GM10266 (cell line): ENCODE measurements at regions not wholly inside any gene's neighbourhood (a gene's known extent, or its start where the extent isn't known, plus 50 kb on each side); places are given as distances from the start of the nearest gene placed in this dataset.
A peak's percentile ranks its signal among the peaks of the same experiment; 100 is the strongest.
"Not testable (repeated sequence)": the region's sequence is repeated elsewhere in the genome, so short reads cannot be mapped to it uniquely, and the experiment has no call there.

Experiments
- DNase-seq: peaks from one replicate; pipeline ENCODE4 v3.0.0; 2012; ENCODE audit errors: extremely low spot score
- TF ChIP-seq, protein P1 (sequence below): IDR thresholded peaks from 2 replicates; pipeline ENCODE4 v1.5.1; 2012; ENCODE audit warnings: mild to moderate bottlenecking, low read depth; ENCODE audit not compliant: control insufficient read depth, insufficient read depth; ENCODE audit errors: missing control alignments

DNA sequence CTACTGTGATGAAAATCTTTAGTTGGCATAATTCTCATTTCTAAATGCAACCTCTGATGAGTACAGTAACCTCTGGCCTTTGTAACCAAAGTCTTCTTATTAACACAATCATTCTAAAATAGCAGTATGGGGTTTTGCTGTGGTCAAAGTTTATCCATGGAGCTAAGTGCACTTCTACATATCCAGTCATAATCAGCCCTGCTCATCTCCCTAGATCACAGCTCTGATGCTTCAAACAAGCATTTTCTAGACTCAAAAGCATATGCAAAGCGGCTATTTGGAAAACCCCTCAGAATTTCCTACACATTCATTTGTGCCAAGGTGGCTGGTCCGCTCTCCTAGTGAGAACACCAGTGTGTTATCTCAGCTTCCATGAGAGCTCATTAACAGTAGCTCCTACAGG is 418.6 kb downstream of the MRPL39 start:
- DNase-seq, result peak; percentile 33
- TF ChIP-seq, protein P1, sequence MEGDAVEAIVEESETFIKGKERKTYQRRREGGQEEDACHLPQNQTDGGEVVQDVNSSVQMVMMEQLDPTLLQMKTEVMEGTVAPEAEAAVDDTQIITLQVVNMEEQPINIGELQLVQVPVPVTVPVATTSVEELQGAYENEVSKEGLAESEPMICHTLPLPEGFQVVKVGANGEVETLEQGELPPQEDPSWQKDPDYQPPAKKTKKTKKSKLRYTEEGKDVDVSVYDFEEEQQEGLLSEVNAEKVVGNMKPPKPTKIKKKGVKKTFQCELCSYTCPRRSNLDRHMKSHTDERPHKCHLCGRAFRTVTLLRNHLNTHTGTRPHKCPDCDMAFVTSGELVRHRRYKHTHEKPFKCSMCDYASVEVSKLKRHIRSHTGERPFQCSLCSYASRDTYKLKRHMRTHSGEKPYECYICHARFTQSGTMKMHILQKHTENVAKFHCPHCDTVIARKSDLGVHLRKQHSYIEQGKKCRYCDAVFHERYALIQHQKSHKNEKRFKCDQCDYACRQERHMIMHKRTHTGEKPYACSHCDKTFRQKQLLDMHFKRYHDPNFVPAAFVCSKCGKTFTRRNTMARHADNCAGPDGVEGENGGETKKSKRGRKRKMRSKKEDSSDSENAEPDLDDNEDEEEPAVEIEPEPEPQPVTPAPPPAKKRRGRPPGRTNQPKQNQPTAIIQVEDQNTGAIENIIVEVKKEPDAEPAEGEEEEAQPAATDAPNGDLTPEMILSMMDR, result no peak

DNA sequence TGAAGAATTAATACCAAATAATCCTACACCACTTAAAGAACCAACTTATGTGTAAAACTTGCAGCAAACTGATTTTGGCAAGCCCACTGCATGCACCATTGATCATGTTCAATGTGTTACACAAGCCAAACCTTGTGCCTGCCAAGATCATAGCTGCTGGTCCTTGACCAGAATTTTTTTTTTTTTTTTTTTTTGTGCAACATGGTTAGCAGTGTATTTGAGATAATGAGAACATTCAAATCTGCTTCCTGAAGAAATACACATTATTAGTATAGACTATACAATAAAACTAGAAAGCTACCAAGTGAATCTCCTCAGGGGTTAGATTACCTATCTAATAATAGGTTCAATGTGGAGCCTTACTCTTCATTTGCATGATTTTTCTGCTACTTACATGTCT is 421.0 kb downstream of the MRPL39 start:
- no peak for DNase-seq
- TF ChIP-seq, protein P1, result no peak

DNA sequence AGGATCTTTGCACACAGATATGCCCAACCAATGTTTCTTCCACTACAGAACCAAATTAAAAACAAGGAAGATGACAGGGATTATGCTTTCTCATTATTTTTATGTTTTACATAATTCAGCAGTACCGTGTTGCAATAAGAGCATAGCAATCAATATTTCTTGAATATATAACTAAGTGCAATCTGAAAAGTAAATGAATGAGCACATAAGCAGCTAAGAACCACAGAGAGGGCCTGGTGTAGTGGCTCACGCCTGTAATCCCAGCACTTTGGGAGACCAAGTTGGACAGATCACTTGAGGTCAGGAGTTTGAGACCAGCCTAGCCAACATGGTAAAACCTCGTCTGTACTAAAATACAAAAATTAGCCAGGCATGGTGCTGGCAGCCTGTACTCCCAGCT is 423.7 kb downstream of the MRPL39 start:
- no peak for DNase-seq
- TF ChIP-seq, protein P1, result no peak

DNA sequence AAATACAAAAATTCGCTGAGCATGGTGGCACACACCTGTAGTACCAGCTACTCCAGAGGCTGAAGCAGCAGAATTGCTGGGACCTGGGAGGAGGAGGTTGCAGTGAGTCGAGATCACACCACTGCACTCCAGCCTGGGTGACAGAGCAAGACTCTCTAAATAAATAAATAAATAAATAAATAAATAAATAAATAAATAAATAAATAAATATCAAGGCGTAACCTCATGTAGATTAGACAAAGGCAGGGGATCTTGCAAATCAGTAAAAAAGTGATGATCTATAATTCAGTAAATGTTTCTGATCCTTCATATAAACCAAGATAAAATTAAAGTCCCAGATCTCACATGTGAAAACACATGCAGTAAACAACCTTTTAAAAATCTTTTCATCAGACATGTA is 425.6 kb downstream of the MRPL39 start:
- DNase-seq, result not testable (repeated sequence)

DNA sequence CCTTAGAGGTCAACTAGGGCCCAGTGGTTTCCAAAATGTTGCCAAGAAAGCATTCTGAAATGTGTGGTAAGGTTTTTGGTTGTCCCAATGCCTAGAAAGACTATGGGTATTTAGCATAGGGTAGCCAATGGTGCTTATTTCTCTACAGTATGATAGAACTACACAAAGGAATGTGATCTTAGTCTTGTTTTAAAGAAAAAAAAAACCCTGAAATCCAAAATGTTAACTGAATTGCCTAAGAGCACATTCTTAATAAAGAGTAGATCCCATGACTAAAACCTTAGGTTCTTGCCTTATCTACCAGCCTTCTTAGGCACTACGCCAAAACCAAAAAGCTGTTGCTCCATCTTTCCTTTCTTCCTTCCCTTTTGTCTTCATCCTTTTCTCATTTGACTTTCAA is 428.2 kb downstream of the MRPL39 start:
- no peak for DNase-seq
- TF ChIP-seq, protein P1, result no peak

DNA sequence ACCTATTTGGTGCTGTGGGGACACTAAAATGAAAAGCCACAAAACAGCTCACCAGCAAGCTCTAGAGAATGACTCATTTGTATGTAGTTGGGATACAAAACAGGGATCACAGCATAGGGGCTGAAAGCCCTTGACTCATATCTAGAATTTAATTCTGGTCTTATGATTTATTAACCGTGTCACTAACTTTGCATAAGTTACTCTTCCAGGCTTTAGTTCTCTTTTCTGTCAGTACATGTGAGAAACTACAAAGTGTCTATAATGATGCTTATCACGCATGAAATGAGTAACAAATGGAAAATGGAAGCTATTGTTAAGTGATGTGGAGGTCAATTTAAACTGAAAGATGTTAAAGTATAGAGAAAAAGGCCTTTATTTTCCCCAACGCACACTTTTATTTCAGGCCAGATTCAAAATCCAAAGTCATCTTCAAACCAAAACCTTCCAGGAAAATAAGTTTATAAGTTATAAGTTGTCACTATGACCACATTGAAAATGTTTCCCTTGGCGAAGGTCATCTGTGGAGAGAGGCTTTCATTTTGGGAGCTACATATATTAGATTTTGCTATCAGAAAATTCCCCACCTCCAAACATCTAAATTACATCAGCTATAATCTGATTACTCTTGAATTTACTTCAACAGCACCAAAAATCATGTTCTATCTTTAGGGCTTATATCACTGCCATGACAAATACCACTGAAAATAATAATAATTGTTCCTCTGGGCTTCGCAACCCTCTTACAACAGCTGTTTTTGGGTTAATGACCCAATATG is 430.5 kb downstream of the MRPL39 start:
- TF ChIP-seq, protein P1, result no peak
- DNase-seq, result peak; percentile 23

DNA sequence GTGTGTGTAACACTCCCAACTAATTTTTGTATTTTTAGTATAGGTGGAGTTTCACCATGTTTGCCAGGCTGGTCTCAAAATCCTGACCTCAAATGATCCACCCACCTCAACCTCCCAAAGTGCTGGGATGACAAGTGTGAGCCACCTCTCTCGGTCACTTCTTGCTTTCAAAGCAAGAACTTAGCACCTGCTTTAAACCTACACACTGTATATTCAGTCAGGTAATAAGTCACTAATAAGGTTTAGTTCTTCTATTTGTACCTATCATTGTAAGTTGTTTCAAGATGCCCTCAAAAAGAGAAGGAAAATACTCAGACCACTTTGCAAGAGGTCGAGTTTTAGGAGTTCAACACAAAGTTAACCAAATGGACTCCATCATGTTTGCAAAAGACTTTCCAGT is 431.3 kb downstream of the MRPL39 start:
- no peak for DNase-seq
- TF ChIP-seq, protein P1, result no peak

DNA sequence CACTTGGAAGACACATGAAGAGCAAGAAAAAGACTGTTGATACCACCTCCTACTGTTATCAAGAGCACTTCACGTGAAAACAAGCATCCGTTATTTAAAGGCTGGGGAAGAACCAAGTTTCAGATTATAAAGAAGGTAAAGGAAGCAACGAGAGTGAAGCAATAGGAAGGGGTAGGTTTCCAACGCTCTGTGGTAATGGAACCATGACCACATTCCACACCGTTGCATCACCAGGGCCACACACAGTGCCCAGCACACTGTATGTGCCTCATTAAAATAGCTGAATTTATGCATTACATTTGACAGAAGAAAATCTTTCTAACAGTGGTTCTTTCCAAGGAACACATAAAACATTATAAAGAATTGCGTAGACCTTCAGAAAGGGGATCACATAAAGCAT is 435.8 kb downstream of the MRPL39 start:
- TF ChIP-seq, protein P1, result no peak
- DNase-seq, result no peak
